IPS-NIHi11 (cell line): ENCODE measurements at regions not wholly inside any gene's neighbourhood (a gene's known extent, or its start where the extent isn't known, plus 50 kb on each side); places are given as distances from the start of the nearest gene placed in this dataset.
"Not testable (repeated sequence)": the region's sequence is repeated elsewhere in the genome, so short reads cannot be mapped to it uniquely, and the experiment has no call there.

Experiments used
- DNase-seq: peaks from one replicate; pipeline ENCODE4 v3.0.0; 2012; ENCODE audit warnings: mixed read lengths, low spot score

GRCh38 chr18:38790786-38791185 is 1225.2 kb upstream of the CELF4 start:
- DNase-seq: no peak

GRCh38 chr18:38790303-38790702 is 1224.7 kb upstream of the CELF4 start:
- peak; percentile 52 for DNase-seq

- no peak for DNase-seq
Measured at GRCh38 chr18:38789141-38789540, 1223.5 kb upstream of the CELF4 start.

GRCh38 chr18:38786906-38787305 is 1221.3 kb upstream of the CELF4 start:
- DNase-seq: no peak

GRCh38 chr18:38771620-38772019 is 1206.0 kb upstream of the CELF4 start:
- not testable (repeated sequence) for DNase-seq

- no peak for DNase-seq
Measured at GRCh38 chr18:38768504-38768903, 1202.9 kb upstream of the CELF4 start.

- no peak for DNase-seq
Measured at GRCh38 chr18:38759457-38759856, 1193.9 kb upstream of the CELF4 start.

GRCh38 chr18:38756436-38756835 is 1190.8 kb upstream of the CELF4 start:
- no peak for DNase-seq

GRCh38 chr18:38752430-38752829 is 1186.8 kb upstream of the CELF4 start:
- no peak for DNase-seq

GRCh38 chr18:38751898-38752297 is 1186.3 kb upstream of the CELF4 start:
- no peak for DNase-seq

- no peak for DNase-seq
Measured at GRCh38 chr18:38751211-38751610, 1185.6 kb upstream of the CELF4 start.

- no peak for DNase-seq
Measured at GRCh38 chr18:38750751-38751150, 1185.2 kb upstream of the CELF4 start.

- no peak for DNase-seq
Measured at GRCh38 chr18:38747153-38747552, 1181.6 kb upstream of the CELF4 start.

- DNase-seq: not testable (repeated sequence)
Measured at GRCh38 chr18:38720181-38720580, 1154.6 kb upstream of the CELF4 start.

- DNase-seq: no peak
Measured at GRCh38 chr18:38718365-38718901, 1152.8 kb upstream of the CELF4 start.

GRCh38 chr18:38709122-38709521 is 1143.5 kb upstream of the CELF4 start:
- DNase-seq: no peak

GRCh38 chr18:38706373-38706772 is 1140.8 kb upstream of the CELF4 start:
- no peak for DNase-seq

- peak; percentile 26 for DNase-seq
Measured at GRCh38 chr18:38698088-38698487, 1132.5 kb upstream of the CELF4 start.

GRCh38 chr18:38695559-38696280 is 1130.1 kb upstream of the CELF4 start:
- DNase-seq: no peak

- DNase-seq: no peak
Measured at GRCh38 chr18:38693104-38693503, 1127.5 kb upstream of the CELF4 start.

GRCh38 chr18:38690626-38691025 is 1125.0 kb upstream of the CELF4 start:
- DNase-seq: no peak

- no peak for DNase-seq
Measured at GRCh38 chr18:38688416-38688815, 1122.8 kb upstream of the CELF4 start.

- DNase-seq: no peak
Measured at GRCh38 chr18:38670486-38670885, 1104.9 kb upstream of the CELF4 start.

- no peak for DNase-seq
Measured at GRCh38 chr18:38664929-38665328, 1099.3 kb upstream of the CELF4 start.
